ENCODE measurements at regions not wholly inside any gene's neighbourhood (a gene's known extent, or its start where the extent isn't known, plus 50 kb on each side); places are given as distances from the start of the nearest gene placed in this dataset.
"Not testable (repeated sequence)": the region's sequence is repeated elsewhere in the genome, so short reads cannot be mapped to it uniquely, and the experiment has no call there.

GRCh38 chr2:89026296-89026695 is 334.8 kb downstream of the RPIA start:
- DNase-seq = not testable (repeated sequence)

- DNase-seq = not testable (repeated sequence)
These were observed 335.6 kb downstream of the RPIA start for GRCh38 chr2:89027115-89027514.

- not testable (repeated sequence) for DNase-seq
These were observed 336.1 kb downstream of the RPIA start for GRCh38 chr2:89027536-89027935.

GRCh38 chr2:89029257-89029656 is 337.8 kb downstream of the RPIA start:
- DNase-seq = not testable (repeated sequence)

- DNase-seq = not testable (repeated sequence)
These were observed 356.9 kb downstream of the RPIA start for GRCh38 chr2:89048138-89049066.

GRCh38 chr2:89058616-89059015 is 367.1 kb downstream of the RPIA start:
- not testable (repeated sequence) for DNase-seq

- not testable (repeated sequence) for DNase-seq
These were observed 369.7 kb downstream of the RPIA start for GRCh38 chr2:89061174-89061573.

GRCh38 chr2:89076771-89077170 is 385.3 kb downstream of the RPIA start:
- DNase-seq = not testable (repeated sequence)

GRCh38 chr2:89092911-89093310 is 401.4 kb downstream of the RPIA start:
- DNase-seq = not testable (repeated sequence)

- not testable (repeated sequence) for DNase-seq
These were observed 403.6 kb downstream of the RPIA start for GRCh38 chr2:89095060-89095459.

- DNase-seq = not testable (repeated sequence)
These were observed 411.1 kb downstream of the RPIA start for GRCh38 chr2:89102587-89102986.

GRCh38 chr2:89106369-89107019 is 415.0 kb downstream of the RPIA start:
- not testable (repeated sequence) for DNase-seq

- not testable (repeated sequence) for DNase-seq
These were observed 421.0 kb downstream of the RPIA start for GRCh38 chr2:89112434-89112833.

GRCh38 chr2:89113286-89113685 is 421.8 kb downstream of the RPIA start:
- DNase-seq = not testable (repeated sequence)

GRCh38 chr2:89129440-89129839 is 438.0 kb downstream of the RPIA start:
- not testable (repeated sequence) for DNase-seq

GRCh38 chr2:89130665-89131308 is 439.3 kb downstream of the RPIA start:
- not testable (repeated sequence) for DNase-seq

- DNase-seq = not testable (repeated sequence)
These were observed 451.5 kb downstream of the RPIA start for GRCh38 chr2:89142959-89143358.

GRCh38 chr2:89145342-89145741 is 453.9 kb downstream of the RPIA start:
- not testable (repeated sequence) for DNase-seq

- DNase-seq = not testable (repeated sequence)
These were observed 456.8 kb downstream of the RPIA start for GRCh38 chr2:89148256-89148655.

- not testable (repeated sequence) for DNase-seq
These were observed 460.2 kb downstream of the RPIA start for GRCh38 chr2:89151699-89152098.

GRCh38 chr2:89152501-89152900 is 461.0 kb downstream of the RPIA start:
- DNase-seq = not testable (repeated sequence)

GRCh38 chr2:89153210-89153609 is 461.7 kb downstream of the RPIA start:
- not testable (repeated sequence) for DNase-seq

- DNase-seq = not testable (repeated sequence)
These were observed 462.8 kb downstream of the RPIA start for GRCh38 chr2:89154247-89154682.

Measured in SIG-M5 (cell line).